ENCODE measurements at regions not wholly inside any gene's neighbourhood (a gene's known extent, or its start where the extent isn't known, plus 50 kb on each side); places are given as distances from the start of the nearest gene placed in this dataset.

GRCh38 chr4:118587116-118587831 lies 97.9 kb upstream of the METTL14 start:
- ChIA-PET CTCF (no interaction called here), POLR2A (no interaction called here)
- DNase-seq = no peak
- peaks cover 5% of the 10 kb centered on the region for H3K79me2 ChIP-seq (ENCODE audit: insufficient read depth)
- H3K9ac ChIP-seq = no peak overlapping the region
- H3K4me3 ChIP-seq (ENCODE audit: low read depth in 2 of 2, low read length in 1 of 2) = no peak overlapping the region
- H3K27ac ChIP-seq (ENCODE audit: low read depth in 2 of 2, low read length in 1 of 2) = no peak overlapping the region
- no peaks in the 10 kb centered on the region for H4K20me1 ChIP-seq (ENCODE audit: insufficient read depth)
- no peaks in the 10 kb centered on the region for H3K9me3 ChIP-seq
- H3K36me3 ChIP-seq (replicated peaks in 1 of 2; ENCODE audit: control insufficient read depth in 1 of 2, insufficient read depth in 2 of 2, low read length in 1 of 2) = no peaks in the 10 kb centered on the region
- H3K9me2 ChIP-seq = no peaks in the 10 kb centered on the region
- no peaks in the 10 kb centered on the region; the same call in 1 of the 2 replicates for H3K27me3 ChIP-seq (ENCODE audit: insufficient read depth)
- peaks cover 0 to 4% of the 10 kb centered on the region in 2 experiments; a peak in 2 of 4 replicates for H3K4me1 ChIP-seq (ENCODE audit: control insufficient read depth in 1 of 2, insufficient read depth in 2 of 2, low read depth in 1 of 2, low read length in 1 of 2)
- H2AFZ ChIP-seq (ENCODE audit: low read depth) = no peak overlapping the region
- no peak overlapping the region for H3K4me2 ChIP-seq
- no peaks in the 10 kb centered on the region for H3F3A ChIP-seq (replicated peaks; ENCODE audit: insufficient read depth)
- 63% methylated on average over 9 of the region's 9 CpGs for WGBS (ENCODE audit: low lambda C conversion rate)
- TF ChIP-seq MEF2A (IDR thresholded peaks at IDR 0.05; ENCODE audit: borderline replicate concordance, low read depth) (no peak), USF1 (IDR thresholded peaks at IDR 0.05; ENCODE audit: borderline replicate concordance, low read depth) (no peak)

DNA sequence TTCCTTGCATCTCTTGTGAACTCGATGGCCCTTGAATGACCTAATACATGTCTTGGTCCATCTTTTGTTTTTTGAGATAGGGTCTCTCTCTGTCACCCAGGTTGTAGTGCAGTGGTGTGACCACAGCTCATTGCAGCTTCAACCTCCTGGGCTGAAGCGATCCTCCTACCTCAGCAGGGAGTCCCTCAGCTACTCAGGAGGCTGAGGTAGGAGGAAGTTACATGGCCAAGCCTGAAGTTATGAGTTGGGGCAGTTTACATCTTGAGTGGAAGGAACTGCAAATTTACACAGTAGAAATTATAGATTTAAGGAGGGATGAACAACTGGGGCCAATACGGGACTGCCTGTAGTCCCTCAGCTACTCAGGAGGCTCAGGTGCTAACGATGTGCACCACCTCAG lies 97.2 kb upstream of the METTL14 start:
- ChIA-PET POLR2A (no interaction called here), CTCF (no interaction called here)
- Histone ChIP-seq H2AFZ (ENCODE audit: low read depth) (no peak overlapping the region), H3K4me2 (no peak overlapping the region), H3K4me1 (ENCODE audit: control insufficient read depth in 1 of 2, insufficient read depth in 2 of 2, low read depth in 1 of 2, low read length in 1 of 2) (peaks cover 0 to 4% of the 10 kb centered on the region in 2 experiments; a peak in 2 of 4 replicates), H3F3A (replicated peaks; ENCODE audit: insufficient read depth) (no peaks in the 10 kb centered on the region), H3K36me3 (replicated peaks in 1 of 2; ENCODE audit: control insufficient read depth in 1 of 2, insufficient read depth in 2 of 2, low read length in 1 of 2) (no peaks in the 10 kb centered on the region), H3K9ac (no peak overlapping the region), H3K27ac (ENCODE audit: low read depth in 2 of 2, low read length in 1 of 2) (no peak overlapping the region), H3K79me2 (ENCODE audit: insufficient read depth) (peaks cover 11% of the 10 kb centered on the region), H3K27me3 (ENCODE audit: insufficient read depth) (no peaks in the 10 kb centered on the region; the same call in 1 of the 2 replicates), H3K4me3 (ENCODE audit: low read depth in 2 of 2, low read length in 1 of 2) (no peak overlapping the region), H3K9me3 (no peaks in the 10 kb centered on the region), H3K9me2 (no peaks in the 10 kb centered on the region), H4K20me1 (ENCODE audit: insufficient read depth) (no peaks in the 10 kb centered on the region)
- no peak for DNase-seq
- 50% methylated on average over 4 of the region's 4 CpGs for WGBS (ENCODE audit: low lambda C conversion rate)
- TF ChIP-seq SIN3A (IDR thresholded peaks at IDR 0.05; ENCODE audit: borderline replicate concordance, low read depth, low read length) (no peak), NFIC (IDR thresholded peaks at IDR 0.05; ENCODE audit: borderline replicate concordance) (no peak), NRF1 (IDR thresholded peaks at IDR 0.05; ENCODE audit: low read depth, low read length) (no peak), RFX5 (IDR thresholded peaks at IDR 0.05; ENCODE audit: low read length) (no peak), TEAD4 (IDR thresholded peaks at IDR 0.05; ENCODE audit: borderline replicate concordance, insufficient read depth) (no peak), USF1 (IDR thresholded peaks at IDR 0.05; ENCODE audit: borderline replicate concordance, low read depth) (no peak), GABPA (IDR thresholded peaks at IDR 0.05; ENCODE audit: low read depth) (no peak), CHD2 (IDR thresholded peaks at IDR 0.05; ENCODE audit: low read length, partially characterized antibody) (no peak), TCF12 (IDR thresholded peaks at IDR 0.05) (no peak), RAD21 (IDR thresholded peaks at IDR 0.05; ENCODE audit: low read length) (no peak), GATA2 (CRISPR knock-in tag; IDR thresholded peaks at IDR 0.05) (no peak), JUND (IDR thresholded peaks at IDR 0.05) (no peak)
- TF ChIP-seq, protein P1, sequence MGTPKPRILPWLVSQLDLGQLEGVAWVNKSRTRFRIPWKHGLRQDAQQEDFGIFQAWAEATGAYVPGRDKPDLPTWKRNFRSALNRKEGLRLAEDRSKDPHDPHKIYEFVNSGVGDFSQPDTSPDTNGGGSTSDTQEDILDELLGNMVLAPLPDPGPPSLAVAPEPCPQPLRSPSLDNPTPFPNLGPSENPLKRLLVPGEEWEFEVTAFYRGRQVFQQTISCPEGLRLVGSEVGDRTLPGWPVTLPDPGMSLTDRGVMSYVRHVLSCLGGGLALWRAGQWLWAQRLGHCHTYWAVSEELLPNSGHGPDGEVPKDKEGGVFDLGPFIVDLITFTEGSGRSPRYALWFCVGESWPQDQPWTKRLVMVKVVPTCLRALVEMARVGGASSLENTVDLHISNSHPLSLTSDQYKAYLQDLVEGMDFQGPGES (IDR thresholded peaks at IDR 0.05; ENCODE audit: low read depth, low read length) = no peak
- TF ChIP-seq, protein P2, sequence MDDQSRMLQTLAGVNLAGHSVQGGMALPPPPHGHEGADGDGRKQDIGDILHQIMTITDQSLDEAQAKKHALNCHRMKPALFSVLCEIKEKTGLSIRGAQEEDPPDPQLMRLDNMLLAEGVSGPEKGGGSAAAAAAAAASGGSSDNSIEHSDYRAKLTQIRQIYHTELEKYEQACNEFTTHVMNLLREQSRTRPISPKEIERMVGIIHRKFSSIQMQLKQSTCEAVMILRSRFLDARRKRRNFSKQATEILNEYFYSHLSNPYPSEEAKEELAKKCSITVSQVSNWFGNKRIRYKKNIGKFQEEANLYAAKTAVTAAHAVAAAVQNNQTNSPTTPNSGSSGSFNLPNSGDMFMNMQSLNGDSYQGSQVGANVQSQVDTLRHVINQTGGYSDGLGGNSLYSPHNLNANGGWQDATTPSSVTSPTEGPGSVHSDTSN (IDR thresholded peaks at IDR 0.05) = no peak
- TF ChIP-seq, protein P3, sequence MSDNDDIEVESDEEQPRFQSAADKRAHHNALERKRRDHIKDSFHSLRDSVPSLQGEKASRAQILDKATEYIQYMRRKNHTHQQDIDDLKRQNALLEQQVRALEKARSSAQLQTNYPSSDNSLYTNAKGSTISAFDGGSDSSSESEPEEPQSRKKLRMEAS (IDR thresholded peaks at IDR 0.05; ENCODE audit: low read depth) = no peak
- TF ChIP-seq, protein P4, sequence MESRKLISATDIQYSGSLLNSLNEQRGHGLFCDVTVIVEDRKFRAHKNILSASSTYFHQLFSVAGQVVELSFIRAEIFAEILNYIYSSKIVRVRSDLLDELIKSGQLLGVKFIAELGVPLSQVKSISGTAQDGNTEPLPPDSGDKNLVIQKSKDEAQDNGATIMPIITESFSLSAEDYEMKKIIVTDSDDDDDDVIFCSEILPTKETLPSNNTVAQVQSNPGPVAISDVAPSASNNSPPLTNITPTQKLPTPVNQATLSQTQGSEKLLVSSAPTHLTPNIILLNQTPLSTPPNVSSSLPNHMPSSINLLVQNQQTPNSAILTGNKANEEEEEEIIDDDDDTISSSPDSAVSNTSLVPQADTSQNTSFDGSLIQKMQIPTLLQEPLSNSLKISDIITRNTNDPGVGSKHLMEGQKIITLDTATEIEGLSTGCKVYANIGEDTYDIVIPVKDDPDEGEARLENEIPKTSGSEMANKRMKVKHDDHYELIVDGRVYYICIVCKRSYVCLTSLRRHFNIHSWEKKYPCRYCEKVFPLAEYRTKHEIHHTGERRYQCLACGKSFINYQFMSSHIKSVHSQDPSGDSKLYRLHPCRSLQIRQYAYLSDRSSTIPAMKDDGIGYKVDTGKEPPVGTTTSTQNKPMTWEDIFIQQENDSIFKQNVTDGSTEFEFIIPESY (IDR thresholded peaks at IDR 0.05; ENCODE audit: borderline replicate concordance, low read depth) = no peak
- TF ChIP-seq, protein P5, sequence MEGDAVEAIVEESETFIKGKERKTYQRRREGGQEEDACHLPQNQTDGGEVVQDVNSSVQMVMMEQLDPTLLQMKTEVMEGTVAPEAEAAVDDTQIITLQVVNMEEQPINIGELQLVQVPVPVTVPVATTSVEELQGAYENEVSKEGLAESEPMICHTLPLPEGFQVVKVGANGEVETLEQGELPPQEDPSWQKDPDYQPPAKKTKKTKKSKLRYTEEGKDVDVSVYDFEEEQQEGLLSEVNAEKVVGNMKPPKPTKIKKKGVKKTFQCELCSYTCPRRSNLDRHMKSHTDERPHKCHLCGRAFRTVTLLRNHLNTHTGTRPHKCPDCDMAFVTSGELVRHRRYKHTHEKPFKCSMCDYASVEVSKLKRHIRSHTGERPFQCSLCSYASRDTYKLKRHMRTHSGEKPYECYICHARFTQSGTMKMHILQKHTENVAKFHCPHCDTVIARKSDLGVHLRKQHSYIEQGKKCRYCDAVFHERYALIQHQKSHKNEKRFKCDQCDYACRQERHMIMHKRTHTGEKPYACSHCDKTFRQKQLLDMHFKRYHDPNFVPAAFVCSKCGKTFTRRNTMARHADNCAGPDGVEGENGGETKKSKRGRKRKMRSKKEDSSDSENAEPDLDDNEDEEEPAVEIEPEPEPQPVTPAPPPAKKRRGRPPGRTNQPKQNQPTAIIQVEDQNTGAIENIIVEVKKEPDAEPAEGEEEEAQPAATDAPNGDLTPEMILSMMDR (IDR thresholded peaks at IDR 0.05) = no peak

Data from SK-N-SH (cell line).